Right renal pelvis (tissue), 4 donors: ENCODE measurements at regions not wholly inside any gene's neighbourhood (a gene's known extent, or its start where the extent isn't known, plus 50 kb on each side); places are given as distances from the start of the nearest gene placed in this dataset.

Experiments
- DNase-seq, 4 donors: peaks; one replicate each; pipeline ENCODE4 v3.0.0-alpha.2; 2013; ENCODE audit warnings: low read depth in 4 of 4, low spot score in 3 of 4, missing footprints in 1 of 4

DNA sequence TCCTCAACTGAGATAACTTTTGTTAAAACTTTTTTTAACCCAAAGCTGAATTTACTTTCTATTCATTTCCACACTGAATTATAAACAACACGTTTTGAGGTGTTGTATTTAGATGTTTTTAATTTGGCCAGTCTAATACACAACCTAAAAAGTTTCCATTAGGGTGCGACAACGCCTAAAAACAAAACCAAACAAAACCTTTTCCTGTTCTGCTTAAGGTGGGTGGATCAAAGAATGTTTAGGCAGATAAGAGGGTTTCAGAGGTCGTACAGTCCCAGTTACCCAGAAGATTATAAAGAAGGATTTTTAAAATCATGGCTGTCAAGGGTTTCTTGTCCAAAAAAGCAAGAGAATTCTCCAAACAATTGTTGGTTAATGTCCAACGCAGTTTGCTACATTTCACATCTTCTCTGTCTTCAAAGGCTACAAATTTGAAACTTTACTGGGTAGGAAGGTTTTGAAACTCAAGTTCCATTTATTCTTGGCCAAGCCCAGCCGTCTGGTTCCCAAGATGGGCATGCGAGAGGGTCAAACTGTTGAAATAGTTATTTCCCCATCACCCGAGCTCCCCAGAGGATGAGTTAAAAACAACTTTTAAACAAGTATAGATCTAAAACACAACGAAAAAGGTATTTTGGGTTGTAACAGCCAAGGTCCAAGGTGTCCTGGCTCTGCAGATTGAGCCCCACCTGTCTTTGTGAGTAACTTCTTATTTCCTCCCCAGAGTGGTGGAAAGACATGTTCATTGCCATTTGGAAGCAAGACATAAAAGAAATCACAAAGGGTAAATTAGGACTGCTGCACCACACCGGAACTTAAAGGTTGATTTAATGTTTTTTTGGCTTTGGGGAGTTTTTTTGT is 122.8 kb upstream of the MAP3K1 start:
- DNase-seq, result no peak

DNA sequence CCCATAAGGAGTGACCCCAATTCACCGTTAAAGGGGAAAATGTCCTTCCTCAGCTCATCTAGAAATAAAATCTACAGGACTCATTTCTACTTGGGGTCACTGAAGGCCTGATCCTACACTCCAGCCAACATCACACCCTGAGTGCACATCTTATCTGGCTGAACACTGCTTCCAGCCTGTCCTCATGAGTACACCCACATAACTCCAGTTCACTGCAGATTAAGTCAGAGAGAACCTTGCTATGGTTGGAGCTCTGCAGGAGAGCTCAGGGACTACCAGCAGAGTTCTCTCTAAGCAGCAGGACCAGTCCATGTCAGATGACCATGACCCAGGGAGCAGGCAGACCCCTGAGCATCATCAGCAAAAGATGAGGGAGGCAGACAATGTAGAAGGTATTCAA is 126.9 kb upstream of the MAP3K1 start:
- DNase-seq, result no peak

DNA sequence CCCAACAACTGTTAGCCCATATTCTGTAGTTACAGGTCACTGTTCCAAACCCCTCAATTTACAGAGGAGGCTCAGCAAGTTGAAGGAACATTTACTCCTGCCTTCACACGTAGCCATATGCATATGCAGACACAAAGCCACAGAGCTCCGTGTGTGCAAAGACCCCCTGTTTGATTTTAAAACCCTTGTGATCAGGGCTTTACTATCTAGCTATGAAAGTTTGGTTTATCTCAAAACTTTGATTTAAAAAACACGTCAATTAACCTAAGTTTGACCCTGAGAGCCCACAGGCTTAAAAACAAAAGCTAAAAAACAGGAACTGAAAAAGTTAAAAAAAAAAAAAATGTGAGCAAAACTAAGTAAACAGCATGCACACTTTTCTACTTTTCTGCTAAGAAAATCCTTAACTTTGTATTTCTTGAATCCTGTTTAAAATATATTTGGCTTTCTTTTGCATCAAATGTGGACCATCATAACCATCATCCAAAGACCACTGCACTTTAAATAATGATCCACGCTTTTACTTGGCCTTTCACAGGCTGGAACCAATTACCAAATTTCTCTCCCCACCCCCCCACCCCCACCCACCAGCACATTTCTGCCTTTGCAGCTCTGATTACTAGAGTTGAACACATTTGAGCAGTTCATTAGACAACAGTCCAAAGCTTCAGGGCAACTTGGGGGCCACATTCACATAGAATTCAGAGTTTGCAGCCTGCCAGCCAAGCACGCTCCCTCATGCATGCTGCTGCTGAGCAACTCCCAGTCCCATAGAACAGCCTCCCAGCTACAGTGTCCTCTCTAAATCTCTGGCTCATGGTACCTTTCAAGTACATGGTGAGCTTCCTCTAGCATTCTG is 128.8 kb upstream of the MAP3K1 start:
- peak in 1 of 4 donors; percentile 31 for DNase-seq

DNA sequence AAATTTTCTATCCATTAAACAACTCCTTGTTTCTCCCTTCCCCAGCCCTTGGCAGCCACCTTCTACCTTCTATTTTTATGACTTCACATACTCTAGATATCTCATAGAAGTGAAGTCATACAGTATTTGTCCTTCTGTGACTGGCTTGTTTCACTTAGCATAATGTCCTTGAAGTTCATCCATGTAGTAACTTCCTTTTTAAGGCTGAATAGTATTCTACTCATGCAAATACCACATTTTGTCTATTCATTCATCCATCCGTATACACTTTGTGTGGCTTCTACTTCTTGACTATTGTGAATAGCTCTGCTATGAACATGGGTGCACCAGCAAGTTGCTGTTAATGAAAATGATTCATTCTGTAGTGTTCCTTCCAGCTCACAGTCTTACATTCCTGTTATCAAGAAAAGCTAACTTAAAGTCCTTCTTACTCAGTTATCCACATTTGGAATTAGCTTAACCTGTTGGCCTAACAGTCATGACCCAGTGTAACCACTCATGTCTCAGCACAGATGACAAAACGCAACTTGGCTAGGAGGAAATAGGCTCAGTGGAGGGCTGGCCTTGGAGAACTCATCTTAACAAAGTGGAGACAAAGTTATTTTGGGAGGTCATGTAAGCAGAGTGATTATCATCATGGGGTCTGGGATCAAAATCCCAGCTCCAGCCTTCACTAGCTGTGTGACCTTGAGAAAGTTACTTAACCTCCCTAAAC is 129.7 kb upstream of the MAP3K1 start:
- DNase-seq, result no peak

DNA sequence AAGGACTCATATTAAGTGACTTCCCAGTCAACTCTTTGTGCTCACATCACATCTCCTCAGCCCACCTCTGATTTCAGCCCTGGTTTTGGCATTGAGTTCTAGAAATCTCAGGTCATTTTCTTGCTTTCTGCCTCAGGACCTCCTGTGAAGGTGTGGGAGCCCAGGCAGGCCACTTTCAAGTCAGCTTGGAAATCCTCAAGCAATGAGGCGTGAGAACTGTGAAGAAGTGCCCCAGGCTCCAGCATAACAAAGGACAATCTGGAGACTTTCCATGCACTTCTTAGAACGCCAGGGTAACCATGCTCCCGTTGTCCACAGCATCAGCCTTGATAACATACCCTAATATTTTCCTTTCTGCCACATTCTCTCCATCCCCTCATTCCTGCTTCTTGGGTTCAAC is 131.2 kb upstream of the MAP3K1 start:
- no peak for DNase-seq

DNA sequence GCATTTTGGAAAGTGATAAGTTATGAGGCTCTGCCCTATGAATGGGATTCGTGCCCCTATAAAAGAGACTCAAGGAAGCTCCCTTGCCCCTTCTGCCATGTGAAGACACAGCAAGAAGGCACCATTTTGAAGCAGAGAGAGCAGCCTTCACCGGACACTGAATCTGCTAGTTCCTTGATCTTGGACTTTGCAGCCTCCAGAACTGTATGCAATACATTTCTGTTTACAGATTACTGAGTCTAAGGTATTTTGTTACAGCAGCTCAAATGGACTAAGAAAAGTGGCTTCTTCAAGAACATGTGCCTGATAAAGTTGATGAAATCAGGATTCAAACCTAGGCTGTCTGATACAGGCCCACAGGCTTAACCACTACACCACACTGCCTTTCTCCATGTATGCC is 131.6 kb upstream of the MAP3K1 start:
- no peak for DNase-seq

DNA sequence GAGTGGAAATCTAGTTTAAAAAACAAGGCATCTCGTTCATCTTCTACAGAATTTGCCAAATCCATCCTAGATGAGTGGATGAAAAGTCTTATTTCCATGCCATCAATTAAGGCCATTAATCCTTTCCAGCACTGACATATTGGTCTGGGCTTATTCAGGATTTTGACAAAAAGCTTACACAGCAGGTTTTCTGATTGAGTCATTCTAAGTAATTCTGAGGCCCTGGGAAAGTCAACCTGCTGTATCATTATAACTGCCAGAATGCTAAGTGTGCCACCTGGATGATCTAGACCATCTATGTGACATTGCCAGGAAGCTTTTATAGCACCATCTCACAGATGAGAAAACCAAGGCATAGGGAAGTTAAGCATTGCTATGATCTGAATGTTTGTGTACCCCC is 132.1 kb upstream of the MAP3K1 start:
- no peak for DNase-seq

DNA sequence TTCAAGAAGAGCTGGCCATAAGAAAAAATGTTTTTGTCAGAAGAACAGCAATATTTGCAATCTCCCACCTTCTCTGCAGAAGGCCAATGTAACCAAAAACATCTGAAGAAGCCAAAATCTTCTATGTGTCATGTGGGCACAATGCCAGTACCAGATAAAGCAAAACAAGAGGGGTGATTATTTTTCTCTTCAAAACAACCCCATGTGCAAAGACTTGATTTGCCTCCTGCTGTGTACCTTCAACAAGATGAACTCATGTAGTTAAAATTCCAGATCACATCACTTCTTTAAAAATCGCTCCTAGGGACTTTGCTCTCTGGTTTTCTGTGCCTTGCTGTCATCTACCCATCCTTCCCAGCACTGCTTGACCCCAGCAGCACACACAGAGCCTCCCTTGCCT is 134.0 kb upstream of the MAP3K1 start:
- no peak for DNase-seq

DNA sequence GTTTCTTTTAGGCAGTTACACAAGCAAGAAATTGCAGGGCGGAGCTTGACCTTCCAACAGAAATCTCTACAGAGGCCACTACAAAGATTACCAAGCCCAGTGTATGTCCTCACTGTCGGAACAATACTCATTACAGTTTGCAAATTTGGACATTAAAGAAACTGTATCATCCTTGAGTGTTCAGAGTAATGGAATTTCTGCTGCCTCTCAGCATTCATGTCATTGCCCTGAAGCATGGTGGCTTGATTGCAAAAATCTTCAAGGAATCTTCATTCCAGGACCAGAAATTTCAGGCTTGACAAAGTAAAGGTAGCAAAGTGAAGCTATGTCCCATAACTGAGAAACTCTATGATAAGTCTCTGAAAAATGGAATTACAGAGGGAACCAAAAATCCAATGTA is 134.6 kb upstream of the MAP3K1 start:
- no peak for DNase-seq

DNA sequence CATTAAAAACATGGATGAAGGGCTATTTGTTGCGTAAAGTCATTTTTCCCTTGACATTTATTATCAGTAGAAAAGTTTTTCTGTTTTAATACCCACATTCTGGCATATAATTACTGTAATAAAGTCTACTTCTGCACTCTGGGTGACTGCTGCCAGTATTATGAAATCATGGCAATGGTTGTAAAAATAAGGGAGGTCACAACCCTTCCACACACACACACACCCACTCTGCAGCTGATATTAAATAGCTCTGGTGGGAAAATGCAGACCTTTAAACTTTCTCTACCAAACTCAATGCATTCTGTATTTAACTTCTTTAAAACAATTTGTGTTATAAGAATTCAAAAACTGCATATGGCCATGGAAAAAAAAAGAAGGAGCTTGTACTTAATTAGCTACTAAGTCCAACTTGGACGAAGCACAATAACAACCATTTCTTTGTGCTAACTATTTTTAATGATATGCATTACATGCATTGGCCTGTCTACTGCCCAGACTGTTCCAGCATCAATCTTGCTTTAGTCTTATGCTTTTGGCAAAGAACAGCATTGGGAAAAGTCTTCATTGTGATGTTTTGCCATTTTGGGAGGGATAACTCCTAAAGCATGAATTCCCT is 137.6 kb upstream of the MAP3K1 start:
- DNase-seq, result no peak

DNA sequence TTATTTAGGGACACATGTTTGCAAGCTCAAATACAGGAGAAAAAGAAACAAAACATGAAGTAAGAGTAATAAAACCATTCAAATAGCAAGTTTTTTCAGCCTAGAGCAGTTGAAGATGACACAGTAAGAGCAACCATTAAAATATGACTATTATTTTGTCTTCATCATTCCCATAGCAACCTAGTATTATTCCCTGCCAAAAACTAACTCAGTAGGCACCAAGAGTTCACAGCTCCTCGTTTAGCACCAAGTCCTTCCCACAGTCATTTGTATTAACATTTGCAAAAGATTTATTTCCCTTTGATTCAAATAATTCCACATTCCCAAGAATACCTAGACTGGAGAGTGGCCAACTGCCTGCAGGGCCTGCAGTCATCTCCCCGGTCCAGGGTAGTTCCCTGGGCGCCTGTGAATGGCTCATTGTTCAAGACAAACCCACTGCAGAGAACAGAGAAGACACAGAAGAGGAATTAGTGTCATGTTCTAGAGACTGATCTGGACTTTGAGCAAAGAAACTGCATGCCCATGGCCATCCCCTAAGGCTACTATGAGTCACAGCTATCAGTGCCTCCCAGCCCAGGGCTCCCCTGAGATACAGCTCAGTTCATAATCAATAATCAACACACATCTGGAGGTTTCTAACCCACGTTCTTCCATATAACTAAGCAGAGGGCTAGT is 139.1 kb upstream of the MAP3K1 start:
- DNase-seq, result no peak

DNA sequence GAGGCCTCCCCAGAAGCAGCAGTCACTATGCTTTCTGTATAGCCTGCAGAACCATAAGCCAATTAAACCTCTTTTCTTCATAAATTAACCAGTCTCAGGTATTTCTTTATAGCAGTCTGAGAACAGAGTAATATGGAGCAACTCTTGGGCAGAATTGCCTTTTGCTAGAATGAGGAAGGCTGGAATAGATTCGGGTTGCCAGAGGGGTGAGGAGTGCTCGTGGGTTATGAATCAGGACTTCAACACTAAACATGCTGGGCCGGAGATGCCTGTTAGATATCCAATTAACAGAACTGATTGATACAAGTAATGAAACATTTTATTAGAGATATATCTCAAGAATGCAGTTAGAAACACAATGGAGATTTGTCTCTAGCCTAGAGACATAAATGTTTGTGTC is 140.9 kb upstream of the MAP3K1 start:
- no peak for DNase-seq

DNA sequence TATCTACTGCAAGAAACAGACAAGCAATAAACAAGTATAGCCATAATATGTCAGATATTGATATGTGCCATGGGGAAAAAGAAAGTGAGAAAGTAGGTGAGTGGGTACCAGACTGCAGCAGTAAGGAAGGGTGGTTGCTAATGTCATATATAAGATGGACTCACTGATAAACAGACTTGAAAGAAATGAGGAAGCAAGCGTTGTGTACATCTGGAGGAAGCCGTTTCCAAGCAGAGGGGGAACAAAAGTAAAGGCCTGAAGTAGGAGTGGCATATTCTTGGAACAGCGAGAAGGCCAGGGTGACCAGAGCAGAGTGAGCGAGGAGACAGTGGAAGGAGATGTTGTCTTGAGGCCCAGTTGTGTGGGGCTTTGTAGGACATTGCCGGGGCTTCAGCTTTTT is 142.2 kb upstream of the MAP3K1 start:
- DNase-seq, result no peak

DNA sequence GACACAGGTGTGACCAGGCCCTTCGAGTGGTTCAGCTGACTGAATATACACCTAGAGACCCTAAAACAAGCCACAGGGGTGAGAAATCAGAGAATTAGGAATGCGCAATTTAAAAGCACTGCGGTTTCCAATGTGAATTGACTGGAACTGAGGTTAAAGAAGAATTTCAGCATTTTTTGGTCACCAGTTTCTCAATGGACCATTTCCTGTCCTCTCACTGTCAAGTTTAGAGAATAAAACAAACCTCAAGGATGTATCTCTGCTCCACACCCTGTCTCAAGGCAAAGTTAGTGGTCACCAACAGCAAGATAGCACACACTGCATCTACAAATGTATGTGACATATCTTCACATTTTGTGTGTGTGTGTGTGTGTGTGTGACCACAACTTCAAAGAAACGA is 143.8 kb upstream of the MAP3K1 start:
- no peak for DNase-seq

DNA sequence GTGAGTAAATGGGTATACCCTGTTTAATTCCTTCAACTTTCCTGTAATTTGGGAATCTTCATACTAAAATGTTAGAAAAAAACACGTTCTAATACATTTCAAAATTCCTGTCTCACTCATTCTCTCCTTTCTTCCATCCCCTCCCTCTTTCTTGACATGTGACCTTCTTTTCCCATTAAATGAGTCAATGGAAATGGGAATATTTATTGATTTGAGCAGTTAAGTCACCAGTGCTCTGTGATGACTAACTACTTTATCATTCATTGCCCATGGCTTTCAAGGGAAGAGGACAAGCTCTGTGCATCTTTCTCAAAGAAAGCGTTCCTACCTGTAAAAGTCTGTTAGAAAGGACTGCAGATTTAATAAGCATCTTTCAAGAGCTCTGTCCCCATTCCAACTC is 144.4 kb upstream of the MAP3K1 start:
- no peak for DNase-seq

DNA sequence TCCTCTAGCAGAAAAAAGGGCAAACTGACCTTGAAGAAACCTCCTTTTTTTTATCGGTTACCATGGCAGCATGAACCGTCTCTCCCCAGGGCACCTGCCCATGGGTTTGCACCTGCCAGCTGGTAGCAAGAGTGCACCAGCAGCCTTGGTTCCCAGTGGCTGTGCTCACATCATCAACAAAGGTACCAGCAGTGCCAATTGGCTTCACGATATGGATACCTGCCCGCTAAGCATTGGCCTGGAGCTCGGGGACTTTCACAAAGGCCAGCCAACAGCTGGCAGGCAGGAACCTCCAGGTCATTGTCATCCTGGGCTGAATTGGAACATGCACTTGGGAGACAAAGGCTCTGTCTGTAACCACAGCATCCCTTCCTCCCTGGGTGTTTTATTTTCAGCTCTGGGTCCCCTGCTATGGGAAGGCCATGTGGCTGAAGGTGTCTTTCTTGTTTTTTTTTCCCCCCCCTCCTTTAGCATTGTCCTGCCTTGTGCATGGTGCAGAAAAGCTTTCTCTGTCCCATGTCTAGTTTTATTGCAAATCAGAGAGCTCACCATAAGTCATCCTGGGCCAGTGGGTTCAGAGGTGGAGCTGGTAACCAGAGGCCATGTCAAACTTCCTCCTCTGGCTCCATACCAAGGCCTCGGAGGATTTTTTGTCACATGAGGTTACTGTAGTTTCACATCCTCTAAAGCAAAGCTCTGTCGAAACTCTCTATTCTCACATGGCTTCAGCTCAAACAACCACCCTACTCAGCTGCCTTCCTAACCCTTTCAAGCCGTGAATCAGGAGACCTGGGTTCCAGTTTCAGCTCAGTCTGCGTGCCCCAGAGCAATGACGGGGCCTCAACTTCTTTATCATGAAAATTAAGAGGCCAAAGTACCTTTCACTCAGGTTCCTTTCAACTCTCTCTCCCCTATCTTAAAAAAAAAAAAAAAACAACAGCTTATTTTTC is 145.5 kb upstream of the MAP3K1 start:
- DNase-seq, result no peak

DNA sequence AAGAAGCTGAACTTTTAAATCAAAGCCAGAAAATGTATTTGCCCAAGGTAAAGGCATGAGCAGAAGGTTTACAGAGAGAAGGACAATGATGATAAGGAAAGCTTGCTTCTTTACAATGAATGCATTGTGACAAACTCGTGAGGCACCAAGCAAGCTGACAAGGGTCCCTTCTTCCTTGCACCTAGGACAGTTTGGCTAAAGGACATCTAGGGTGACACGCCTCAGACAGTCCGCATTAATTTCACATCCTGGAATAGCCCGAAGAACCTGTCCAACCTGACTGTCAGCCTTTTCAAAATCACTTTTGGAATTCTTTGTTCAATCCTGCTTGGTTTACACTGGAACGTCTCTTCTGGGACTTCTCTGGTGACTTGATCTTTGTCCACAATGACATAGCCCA is 146.4 kb upstream of the MAP3K1 start:
- no peak for DNase-seq

DNA sequence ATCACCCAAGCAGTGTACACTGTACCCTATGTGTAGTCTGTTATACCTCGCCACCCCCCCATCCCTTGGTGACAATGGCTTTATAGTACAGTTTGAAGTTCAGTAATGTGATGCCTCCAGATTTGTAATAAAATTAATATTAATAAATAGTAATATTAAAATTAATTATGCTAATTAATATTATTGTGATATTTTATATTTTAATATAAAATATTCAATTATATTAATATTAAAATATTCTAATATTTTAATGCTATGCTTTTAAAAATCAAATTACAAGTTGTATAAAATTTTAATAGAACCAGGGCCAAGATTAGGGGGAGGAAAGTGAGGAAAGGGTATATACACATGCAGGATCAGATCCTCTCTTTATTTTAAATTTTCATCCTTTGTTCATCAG is 147.7 kb upstream of the MAP3K1 start:
- DNase-seq, result no peak

DNA sequence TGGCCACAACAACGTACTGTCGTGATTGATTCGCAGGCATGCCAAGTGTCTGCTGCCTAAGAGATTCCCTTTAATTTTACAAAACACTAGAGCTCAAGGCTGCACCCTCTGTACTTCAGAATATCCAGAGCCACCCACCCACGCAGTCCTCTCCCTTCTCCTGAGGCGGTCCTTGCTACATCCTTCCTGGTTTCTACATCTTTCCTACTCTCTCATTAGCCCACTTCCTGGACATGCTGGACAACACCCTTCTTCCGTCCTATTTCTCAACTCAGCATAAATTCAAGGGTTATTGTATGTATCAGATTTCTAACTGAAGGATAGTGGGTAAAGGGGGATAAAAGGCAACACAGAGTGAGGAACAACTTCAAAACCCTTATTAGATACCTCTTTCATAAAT is 148.4 kb upstream of the MAP3K1 start:
- DNase-seq, result no peak
